ENCODE measurements at regions not wholly inside any gene's neighbourhood (a gene's known extent, or its start where the extent isn't known, plus 50 kb on each side); places are given as distances from the start of the nearest gene placed in this dataset.
"Not testable (repeated sequence)": the region's sequence is repeated elsewhere in the genome, so short reads cannot be mapped to it uniquely, and the experiment has no call there.

- H3K27ac ChIP-seq (ENCODE audit: low read length); H3K79me2 ChIP-seq (replicated peaks; ENCODE audit: insufficient read depth, low read length); H3K9ac ChIP-seq (ENCODE audit: low read length); H3K4me2 ChIP-seq (ENCODE audit: low read length); H3K27me3 ChIP-seq (ENCODE audit: insufficient read depth, low read depth, low read length); H3K9me3 ChIP-seq (ENCODE audit: low read length); H3F3A ChIP-seq (ENCODE audit: insufficient read depth, low read length, poor library complexity, severe bottlenecking); H4K20me1 ChIP-seq (ENCODE audit: insufficient read depth); H3K4me3 ChIP-seq (ENCODE audit: low read length); H3K9me2 ChIP-seq (ENCODE audit: insufficient read depth, low read length); H3K36me3 ChIP-seq (ENCODE audit: insufficient read depth, low read length); H2AFZ ChIP-seq (ENCODE audit: low read depth, low read length): not testable (repeated sequence)
- TF ChIP-seq CTCF (IDR thresholded peaks at IDR 0.05; ENCODE audit: poor library complexity, severe bottlenecking) (peak; percentile 56), SMC3 (conservative IDR thresholded peaks at IDR 0.05; ENCODE audit: poor library complexity) (peak; percentile 29)
Measured at GRCh38 chr22:16891892-16892291, 66.7 kb upstream of the XKR3 start.

- not testable (repeated sequence) for H3K4me2 ChIP-seq (ENCODE audit: low read length); H3K9me3 ChIP-seq (ENCODE audit: low read length); H3F3A ChIP-seq (ENCODE audit: insufficient read depth, low read length, poor library complexity, severe bottlenecking); H3K27me3 ChIP-seq (ENCODE audit: insufficient read depth, low read depth, low read length); H2AFZ ChIP-seq (ENCODE audit: low read depth, low read length); H3K36me3 ChIP-seq (ENCODE audit: insufficient read depth, low read length); H3K4me3 ChIP-seq (ENCODE audit: low read length); H3K9me2 ChIP-seq (ENCODE audit: insufficient read depth, low read length); H3K79me2 ChIP-seq (replicated peaks; ENCODE audit: insufficient read depth, low read length); H3K27ac ChIP-seq (ENCODE audit: low read length); H3K9ac ChIP-seq (ENCODE audit: low read length); H4K20me1 ChIP-seq (ENCODE audit: insufficient read depth)
Measured at GRCh38 chr22:16876339-16876738, 51.1 kb upstream of the XKR3 start.

Small RNAs in the stretch of these regions (small RNA-seq; reads per million reads assigned to genes)
- gene AC006548.1 (0 reads per million in 3 experiments), gene MTND1P17 (0 reads per million in 3 experiments)

Data from neural cell (in vitro differentiated cells).